Vagina (tissue), 2 donors: ENCODE measurements at regions not wholly inside any gene's neighbourhood (a gene's known extent, or its start where the extent isn't known, plus 50 kb on each side); places are given as distances from the start of the nearest gene placed in this dataset.

Experiments used
- POLR2A ChIP-seq, 2 donors: fragments of 450-650 bp; IDR thresholded peaks; one replicate each; pipeline ENCODE4 v1.6.1; 2017; ENCODE audit warnings: antibody characterized with exemption in 2 of 2, mild to moderate bottlenecking in 2 of 2, moderate library complexity in 2 of 2
- TF ChIP-seq, protein P1 (sequence below), 3 experiments: fragments of 450-650 bp in 2 of 3; fragments of 200-600 bp in 1 of 3; sonication (generic) in 1 of 3; IDR thresholded peaks; one replicate each; pipeline ENCODE4 v1.5.1; 2017 to 2019; ENCODE audit warnings: antibody characterized with exemption in 3 of 3, mild to moderate bottlenecking in 2 of 3, moderate library complexity in 2 of 3

DNA sequence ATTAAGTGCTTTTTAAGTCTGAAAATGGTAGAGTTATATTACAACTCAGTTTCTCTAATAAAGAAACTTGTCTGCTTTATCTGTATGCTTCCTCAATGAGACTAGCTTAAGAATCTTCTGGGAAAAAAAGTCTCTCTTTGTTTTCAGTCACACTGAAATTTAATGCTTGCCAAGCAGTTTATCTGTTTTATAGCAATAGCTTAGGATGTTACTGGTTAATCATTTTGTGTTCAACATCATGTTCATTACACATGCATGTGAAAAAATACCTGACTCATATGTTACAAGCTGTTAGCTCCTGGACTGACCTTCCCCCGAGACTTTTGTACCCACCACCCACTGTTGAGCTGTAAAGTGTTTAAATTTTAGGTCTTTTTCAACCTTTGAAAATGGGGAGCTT, 706.2 kb upstream of the CBLB start:
- TF ChIP-seq, protein P1, sequence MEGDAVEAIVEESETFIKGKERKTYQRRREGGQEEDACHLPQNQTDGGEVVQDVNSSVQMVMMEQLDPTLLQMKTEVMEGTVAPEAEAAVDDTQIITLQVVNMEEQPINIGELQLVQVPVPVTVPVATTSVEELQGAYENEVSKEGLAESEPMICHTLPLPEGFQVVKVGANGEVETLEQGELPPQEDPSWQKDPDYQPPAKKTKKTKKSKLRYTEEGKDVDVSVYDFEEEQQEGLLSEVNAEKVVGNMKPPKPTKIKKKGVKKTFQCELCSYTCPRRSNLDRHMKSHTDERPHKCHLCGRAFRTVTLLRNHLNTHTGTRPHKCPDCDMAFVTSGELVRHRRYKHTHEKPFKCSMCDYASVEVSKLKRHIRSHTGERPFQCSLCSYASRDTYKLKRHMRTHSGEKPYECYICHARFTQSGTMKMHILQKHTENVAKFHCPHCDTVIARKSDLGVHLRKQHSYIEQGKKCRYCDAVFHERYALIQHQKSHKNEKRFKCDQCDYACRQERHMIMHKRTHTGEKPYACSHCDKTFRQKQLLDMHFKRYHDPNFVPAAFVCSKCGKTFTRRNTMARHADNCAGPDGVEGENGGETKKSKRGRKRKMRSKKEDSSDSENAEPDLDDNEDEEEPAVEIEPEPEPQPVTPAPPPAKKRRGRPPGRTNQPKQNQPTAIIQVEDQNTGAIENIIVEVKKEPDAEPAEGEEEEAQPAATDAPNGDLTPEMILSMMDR (IDR thresholded peaks at IDR 0.05): no peak
- no peak for TF ChIP-seq POLR2A (IDR thresholded peaks at IDR 0.05)
